ENCODE measurements at regions not wholly inside any gene's neighbourhood (a gene's known extent, or its start where the extent isn't known, plus 50 kb on each side); places are given as distances from the start of the nearest gene placed in this dataset.

DNA sequence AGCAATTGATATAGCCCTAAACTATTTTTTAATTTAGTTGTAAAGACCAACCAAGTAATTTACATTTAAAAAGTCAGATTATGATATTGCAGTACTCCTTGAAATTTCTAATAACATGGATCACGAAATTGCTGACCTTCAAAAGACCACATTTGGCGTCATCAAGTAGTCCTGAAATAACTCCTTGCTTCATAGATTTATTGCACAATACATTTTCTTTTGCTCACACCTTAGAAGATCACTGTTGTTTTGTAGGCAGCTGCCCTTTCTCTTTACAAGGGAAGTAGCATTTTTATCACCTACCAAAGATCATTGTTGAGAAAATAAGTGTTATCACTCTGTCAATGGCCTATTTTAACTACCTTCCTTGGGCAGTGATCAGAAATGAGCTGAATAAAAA lies 815.8 kb downstream of the METTL15 start:
- H3K4me3 ChIP-seq (ENCODE audit: low read depth, low read length) = no peak overlapping the region
- TF ChIP-seq, protein P1, sequence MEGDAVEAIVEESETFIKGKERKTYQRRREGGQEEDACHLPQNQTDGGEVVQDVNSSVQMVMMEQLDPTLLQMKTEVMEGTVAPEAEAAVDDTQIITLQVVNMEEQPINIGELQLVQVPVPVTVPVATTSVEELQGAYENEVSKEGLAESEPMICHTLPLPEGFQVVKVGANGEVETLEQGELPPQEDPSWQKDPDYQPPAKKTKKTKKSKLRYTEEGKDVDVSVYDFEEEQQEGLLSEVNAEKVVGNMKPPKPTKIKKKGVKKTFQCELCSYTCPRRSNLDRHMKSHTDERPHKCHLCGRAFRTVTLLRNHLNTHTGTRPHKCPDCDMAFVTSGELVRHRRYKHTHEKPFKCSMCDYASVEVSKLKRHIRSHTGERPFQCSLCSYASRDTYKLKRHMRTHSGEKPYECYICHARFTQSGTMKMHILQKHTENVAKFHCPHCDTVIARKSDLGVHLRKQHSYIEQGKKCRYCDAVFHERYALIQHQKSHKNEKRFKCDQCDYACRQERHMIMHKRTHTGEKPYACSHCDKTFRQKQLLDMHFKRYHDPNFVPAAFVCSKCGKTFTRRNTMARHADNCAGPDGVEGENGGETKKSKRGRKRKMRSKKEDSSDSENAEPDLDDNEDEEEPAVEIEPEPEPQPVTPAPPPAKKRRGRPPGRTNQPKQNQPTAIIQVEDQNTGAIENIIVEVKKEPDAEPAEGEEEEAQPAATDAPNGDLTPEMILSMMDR (IDR thresholded peaks at IDR 0.05; ENCODE audit: low read depth, low read length, missing control alignments) = no peak
- in situ Hi-C loops (cut with HindIII; ENCODE audit: low pct_ligation_motif_present, low sequenced_read_pairs) = no loop called here
- no peak for DNase-seq
- H3K27ac ChIP-seq = no peak overlapping the region
- no peaks in the 10 kb centered on the region for H3K36me3 ChIP-seq (replicated peaks)
- H3K27me3 ChIP-seq (replicated peaks) = no peaks in the 10 kb centered on the region

DNA sequence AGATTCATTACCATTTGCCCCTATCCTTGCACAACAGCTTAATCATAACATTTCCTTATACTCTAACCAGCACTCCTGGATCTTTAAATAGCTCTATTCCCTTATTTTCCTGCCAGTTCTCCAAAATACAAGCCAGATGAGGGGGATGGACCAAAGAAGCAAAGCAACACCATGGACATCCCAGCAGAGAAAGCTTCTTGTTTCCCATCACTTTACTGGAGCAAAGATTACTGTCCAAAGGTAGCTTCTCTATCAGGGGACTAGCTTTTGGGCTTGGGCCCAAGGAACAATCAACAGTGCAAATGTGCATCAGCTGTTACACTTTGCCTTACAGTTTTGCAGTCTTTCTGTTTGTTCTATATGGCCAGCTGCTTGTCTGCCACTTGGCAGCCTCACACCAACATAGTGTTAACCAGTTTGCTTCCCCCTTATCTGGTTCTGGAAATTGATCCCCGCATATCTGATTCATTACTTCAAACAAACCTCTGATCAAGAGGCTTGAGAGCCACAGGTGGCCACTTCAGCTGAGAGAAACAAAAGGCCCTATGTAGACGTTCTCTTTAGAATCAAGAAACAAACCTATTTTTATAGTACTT lies 814.3 kb downstream of the METTL15 start:
- no peak for DNase-seq
- in situ Hi-C loops (cut with HindIII; ENCODE audit: low pct_ligation_motif_present, low sequenced_read_pairs) = no loop called here
- Histone ChIP-seq H3K27ac (no peak overlapping the region), H3K4me3 (ENCODE audit: low read depth, low read length) (no peak overlapping the region), H3K36me3 (replicated peaks) (no peaks in the 10 kb centered on the region), H3K27me3 (replicated peaks) (no peaks in the 10 kb centered on the region)
- TF ChIP-seq, protein P1 (IDR thresholded peaks at IDR 0.05; ENCODE audit: low read depth, low read length, missing control alignments) = no peak

DNA sequence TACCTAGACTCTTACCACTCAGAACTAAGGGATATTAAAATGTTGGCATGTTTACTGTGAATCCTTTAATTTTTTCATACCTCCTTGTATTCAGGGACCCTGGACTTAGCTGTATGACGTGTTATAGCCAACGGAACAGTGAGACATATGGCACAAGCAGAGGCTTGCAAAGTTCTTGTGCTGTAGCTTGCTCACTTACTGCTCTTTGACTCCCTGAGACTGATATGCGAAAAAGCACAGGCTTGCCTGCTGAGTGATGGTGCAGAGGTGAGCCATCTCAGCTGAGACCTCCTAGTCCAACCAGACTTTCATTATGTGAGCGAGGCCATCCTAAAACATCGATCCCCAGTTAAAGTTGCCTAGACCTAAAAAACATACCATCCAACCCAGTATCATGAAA lies 811.0 kb downstream of the METTL15 start:
- in situ Hi-C loops (cut with HindIII; ENCODE audit: low pct_ligation_motif_present, low sequenced_read_pairs) = no loop called here

DNA sequence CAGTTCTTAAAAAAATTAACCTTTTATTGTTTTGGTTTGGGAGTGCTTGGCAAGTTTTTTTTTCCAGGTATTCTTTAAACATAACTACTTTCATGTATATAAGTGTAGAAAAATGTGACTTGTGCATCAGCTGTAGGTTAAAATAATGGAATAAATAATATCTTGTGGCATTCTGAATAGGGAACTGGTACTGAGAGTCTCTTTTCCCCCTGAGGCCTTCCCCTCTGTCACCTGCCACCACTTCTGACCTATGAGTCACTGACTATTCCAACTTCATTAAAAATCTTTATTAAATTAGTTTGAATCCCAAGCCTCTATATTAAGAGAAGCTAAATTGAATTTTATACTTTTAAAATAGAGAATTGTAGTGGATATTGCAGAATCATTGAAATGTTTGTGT lies 805.7 kb downstream of the METTL15 start:
- Histone ChIP-seq H3K27ac (no peak overlapping the region), H3K4me3 (ENCODE audit: low read depth, low read length) (no peak overlapping the region), H3K36me3 (replicated peaks) (no peaks in the 10 kb centered on the region), H3K27me3 (replicated peaks) (no peaks in the 10 kb centered on the region)
- TF ChIP-seq, protein P1 (IDR thresholded peaks at IDR 0.05; ENCODE audit: low read depth, low read length, missing control alignments) = no peak
- in situ Hi-C loops (cut with HindIII; ENCODE audit: low pct_ligation_motif_present, low sequenced_read_pairs) = no loop called here
- DNase-seq = no peak

More for the DNA sequence above, 811.0 kb downstream of the METTL15 start:
- DNase-seq = no peak
- no peak overlapping the region for H3K27ac ChIP-seq
- no peaks in the 10 kb centered on the region for H3K27me3 ChIP-seq (replicated peaks)
- TF ChIP-seq, protein P1 (IDR thresholded peaks at IDR 0.05; ENCODE audit: low read depth, low read length, missing control alignments) = no peak
- no peak overlapping the region for H3K4me3 ChIP-seq (ENCODE audit: low read depth, low read length)
- H3K36me3 ChIP-seq (replicated peaks) = no peaks in the 10 kb centered on the region

DNA sequence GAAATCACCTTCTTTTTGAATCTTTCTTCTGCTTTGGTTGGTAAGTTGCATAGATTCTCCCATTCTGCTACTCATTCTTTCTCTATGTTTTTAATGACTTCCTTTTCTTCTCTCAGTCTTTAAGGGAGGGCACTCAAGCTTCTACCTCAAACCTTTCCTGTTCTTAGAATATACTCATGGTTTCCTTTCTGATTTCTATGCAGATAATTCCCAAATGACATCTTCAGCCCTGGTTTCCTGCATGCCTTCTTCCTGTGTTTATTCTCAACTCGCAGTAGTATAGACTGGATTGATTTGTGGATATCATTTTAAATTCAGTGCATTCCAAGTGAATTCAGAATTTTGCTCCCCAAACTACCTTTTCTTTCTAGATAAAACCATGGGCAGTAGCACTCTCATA lies 803.6 kb downstream of the METTL15 start:
- TF ChIP-seq, protein P1 (IDR thresholded peaks at IDR 0.05; ENCODE audit: low read depth, low read length, missing control alignments) = no peak
- Histone ChIP-seq H3K27me3 (replicated peaks) (no peaks in the 10 kb centered on the region), H3K27ac (no peak overlapping the region), H3K4me3 (ENCODE audit: low read depth, low read length) (no peak overlapping the region), H3K36me3 (replicated peaks) (no peaks in the 10 kb centered on the region)
- in situ Hi-C loops (cut with HindIII; ENCODE audit: low pct_ligation_motif_present, low sequenced_read_pairs) = no loop called here
- DNase-seq = no peak

DNA sequence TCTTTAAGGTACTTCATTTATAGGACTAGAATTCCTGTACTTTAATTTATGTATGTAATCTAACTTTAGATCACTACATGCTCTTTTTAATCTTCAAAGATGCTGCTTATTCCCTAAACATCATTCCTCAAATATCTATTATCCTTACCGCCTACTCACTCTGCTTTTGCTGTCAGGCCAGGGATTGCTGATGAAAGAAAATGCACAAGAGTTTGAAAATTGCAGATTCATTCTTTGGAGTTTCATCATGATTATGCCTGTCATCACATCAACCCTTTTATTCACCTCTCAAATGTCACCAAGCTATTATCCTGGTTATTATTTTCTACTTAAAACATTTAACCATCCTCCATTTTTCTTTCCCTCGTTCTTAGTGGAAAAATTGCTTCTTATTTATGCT lies 802.7 kb downstream of the METTL15 start:
- Histone ChIP-seq H3K27me3 (replicated peaks) (no peaks in the 10 kb centered on the region), H3K36me3 (replicated peaks) (no peaks in the 10 kb centered on the region), H3K4me3 (ENCODE audit: low read depth, low read length) (no peak overlapping the region), H3K27ac (no peak overlapping the region)
- no peak for DNase-seq
- in situ Hi-C loops (cut with HindIII; ENCODE audit: low pct_ligation_motif_present, low sequenced_read_pairs) = no loop called here
- TF ChIP-seq, protein P1 (IDR thresholded peaks at IDR 0.05; ENCODE audit: low read depth, low read length, missing control alignments) = no peak

All from brain microvascular endothelial cell (primary cell).